CD4-positive, alpha-beta T cell (primary cell): ENCODE measurements at regions not wholly inside any gene's neighbourhood (a gene's known extent, or its start where the extent isn't known, plus 50 kb on each side); places are given as distances from the start of the nearest gene placed in this dataset.

ENCODE experiments used
- ATAC-seq: fragments of 200-7000 bp; cut with Tn5 transposase; one replicate; pipeline ENCODE4 v1.10.0; 2022; ENCODE audit warnings: mild to moderate bottlenecking; ENCODE audit not compliant: poor library complexity
- CTCF ChIA-PET: fragments of 350-600 bp; sonication (Branson Sonifier 250); formaldehyde crosslinking; loops from one replicate; lab custom pipeline; 2021; ENCODE audit warnings: antibody characterized with exemption, inconsistent platforms; lab: Charles Lee
- POLR2A ChIA-PET: fragments of 350-600 bp; sonication (Branson Sonifier 250); formaldehyde crosslinking; loops from one replicate; lab custom pipeline; 2021; ENCODE audit warnings: antibody characterized with exemption, inconsistent platforms; lab: Charles Lee
- DNase-seq, 14 experiments: peaks; one replicate each; pipeline ENCODE4 v3.0.0-alpha.2; 2013 to 2020; ENCODE audit warnings: mixed read lengths in 2 of 14
- H3K27ac ChIP-seq, 2 donors: one replicate each; pipeline versions ENCODE4 v1.5.1 to v1.7.0; 2013; ENCODE audit warnings: low read length in 2 of 2, low read depth in 1 of 2, mild to moderate bottlenecking in 1 of 2
- H3K27me3 ChIP-seq, 2 experiments: 1 replicate in 1 of 2; 2 replicates in 1 of 2; pipeline versions ENCODE4 v1.6.1 to v1.7.0; 2013; ENCODE audit warnings: low read length in 2 of 2, control low read depth in 1 of 2, mild to moderate bottlenecking in 1 of 2, moderate library complexity in 1 of 2; ENCODE audit not compliant: insufficient read depth in 2 of 2, control insufficient read depth in 1 of 2
- H3K36me3 ChIP-seq: one replicate; pipeline ENCODE4 v1.6.1; 2013; ENCODE audit warnings: low read length, control low read depth; ENCODE audit not compliant: insufficient read depth
- H3K4me1 ChIP-seq: one replicate; pipeline ENCODE4 v1.6.1; 2013; ENCODE audit warnings: low read length, control low read depth; ENCODE audit not compliant: insufficient read depth
- H3K4me3 ChIP-seq: one replicate; pipeline ENCODE4 v1.5.1; 2013; ENCODE audit warnings: mild to moderate bottlenecking, low read length, moderate library complexity
- H3K9me3 ChIP-seq, 2 experiments: 1 replicate in 1 of 2; 2 replicates in 1 of 2; pipeline versions ENCODE4 v1.6.1 to v1.7.0; 2013; ENCODE audit warnings: low read length in 2 of 2, mild to moderate bottlenecking in 2 of 2, control low read depth in 1 of 2, moderate library complexity in 1 of 2; ENCODE audit not compliant: control insufficient read depth in 1 of 2, insufficient read depth in 1 of 2
- H3K27ac Mint-ChIP-seq: one replicate; pipeline ENCODE4 v1.8.0; 2020; ENCODE audit warnings: mixed read lengths
- H3K27me3 Mint-ChIP-seq: one replicate; pipeline ENCODE4 v1.8.0; 2021; ENCODE audit warnings: mixed read lengths
- H3K36me3 Mint-ChIP-seq: one replicate; pipeline ENCODE4 v1.8.0; 2021; ENCODE audit warnings: low read depth, mixed read lengths
- H3K4me1 Mint-ChIP-seq: one replicate; pipeline ENCODE4 v1.8.0; 2021; ENCODE audit warnings: low read depth, mixed read lengths
- H3K4me3 Mint-ChIP-seq: one replicate; pipeline ENCODE4 v1.8.0; 2020; ENCODE audit warnings: mild to moderate bottlenecking, mixed read lengths
- H3K9me3 Mint-ChIP-seq: one replicate; pipeline ENCODE4 v1.8.0; 2020; ENCODE audit warnings: mixed read lengths
- intact Hi-C, 2 experiments: fragments of 100-400 bp; cut with DNase I in 1 of 2; cut with micrococcal nuclease in 1 of 2; formaldehyde crosslinking; loops; one replicate each; pipeline versions ENCODE4 v1.15.1 to v1.9.0; 2023 to 2025; cut with DNase I, micrococcal nuclease
- TF ChIP-seq, protein P1 (sequence below): fragments of 200-600 bp; IDR thresholded peaks from one replicate; pipeline ENCODE4 v1.8.0; 2022; ENCODE audit warnings: antibody characterized with exemption, mild to moderate bottlenecking

DNA sequence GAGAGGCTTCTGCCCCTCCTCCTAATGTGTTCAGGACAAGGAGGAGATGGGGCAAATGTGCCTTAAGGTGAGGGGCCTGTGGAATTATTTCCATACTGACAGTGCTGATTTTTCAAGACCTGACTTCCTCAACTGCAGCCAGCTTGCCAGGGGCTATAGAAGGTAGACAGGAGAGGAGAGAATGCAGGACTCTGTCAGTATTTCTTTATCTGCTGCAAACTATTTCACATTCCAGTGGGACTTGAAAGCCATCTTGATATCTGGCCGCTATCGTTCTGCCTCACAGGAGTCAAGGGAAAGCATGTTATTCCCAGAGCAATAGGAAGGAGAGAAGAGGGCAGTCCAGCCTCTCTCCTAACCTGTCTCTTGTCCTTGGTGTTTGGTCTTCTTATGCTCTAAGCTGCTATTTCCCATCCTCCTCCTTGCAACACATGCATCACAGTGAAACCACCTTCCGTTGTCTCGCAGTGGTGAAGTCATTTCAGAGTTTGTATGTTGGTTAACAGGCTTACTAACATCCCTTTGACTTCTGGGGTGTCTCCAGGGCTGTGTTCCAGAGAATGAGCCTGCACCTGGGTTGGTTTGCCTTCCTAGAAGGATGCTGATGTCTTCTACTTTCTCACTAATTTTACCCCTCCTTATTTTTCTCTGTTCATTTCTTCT, 95.1 kb upstream of the MRPS22 start:
- Histone ChIP-seq H3K4me1 (no peaks in the 10 kb centered on the region), H3K9me3 (peaks cover 0 to 4% of the 10 kb centered on the region in 2 experiments), H3K27ac (no peak overlapping the region), H3K27me3 (peaks cover 3 to 8% of the 10 kb centered on the region in 2 experiments), H3K36me3 (no peaks in the 10 kb centered on the region), H3K4me3 (no peak overlapping the region)
- DNase-seq: no peak
- Mint-ChIP-seq H3K9me3 (no peaks in the 10 kb centered on the region), H3K36me3 (no peaks in the 10 kb centered on the region), H3K4me3 (no peak overlapping the region), H3K27ac (no peak overlapping the region), H3K4me1 (no peaks in the 10 kb centered on the region), H3K27me3 (peaks cover 45% of the 10 kb centered on the region)
- intact Hi-C loops: no loop called here
- CTCF ChIA-PET: no interaction called here
- ATAC-seq: no peak
- POLR2A ChIA-PET: no interaction called here
- TF ChIP-seq, protein P1, sequence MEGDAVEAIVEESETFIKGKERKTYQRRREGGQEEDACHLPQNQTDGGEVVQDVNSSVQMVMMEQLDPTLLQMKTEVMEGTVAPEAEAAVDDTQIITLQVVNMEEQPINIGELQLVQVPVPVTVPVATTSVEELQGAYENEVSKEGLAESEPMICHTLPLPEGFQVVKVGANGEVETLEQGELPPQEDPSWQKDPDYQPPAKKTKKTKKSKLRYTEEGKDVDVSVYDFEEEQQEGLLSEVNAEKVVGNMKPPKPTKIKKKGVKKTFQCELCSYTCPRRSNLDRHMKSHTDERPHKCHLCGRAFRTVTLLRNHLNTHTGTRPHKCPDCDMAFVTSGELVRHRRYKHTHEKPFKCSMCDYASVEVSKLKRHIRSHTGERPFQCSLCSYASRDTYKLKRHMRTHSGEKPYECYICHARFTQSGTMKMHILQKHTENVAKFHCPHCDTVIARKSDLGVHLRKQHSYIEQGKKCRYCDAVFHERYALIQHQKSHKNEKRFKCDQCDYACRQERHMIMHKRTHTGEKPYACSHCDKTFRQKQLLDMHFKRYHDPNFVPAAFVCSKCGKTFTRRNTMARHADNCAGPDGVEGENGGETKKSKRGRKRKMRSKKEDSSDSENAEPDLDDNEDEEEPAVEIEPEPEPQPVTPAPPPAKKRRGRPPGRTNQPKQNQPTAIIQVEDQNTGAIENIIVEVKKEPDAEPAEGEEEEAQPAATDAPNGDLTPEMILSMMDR: no peak

DNA sequence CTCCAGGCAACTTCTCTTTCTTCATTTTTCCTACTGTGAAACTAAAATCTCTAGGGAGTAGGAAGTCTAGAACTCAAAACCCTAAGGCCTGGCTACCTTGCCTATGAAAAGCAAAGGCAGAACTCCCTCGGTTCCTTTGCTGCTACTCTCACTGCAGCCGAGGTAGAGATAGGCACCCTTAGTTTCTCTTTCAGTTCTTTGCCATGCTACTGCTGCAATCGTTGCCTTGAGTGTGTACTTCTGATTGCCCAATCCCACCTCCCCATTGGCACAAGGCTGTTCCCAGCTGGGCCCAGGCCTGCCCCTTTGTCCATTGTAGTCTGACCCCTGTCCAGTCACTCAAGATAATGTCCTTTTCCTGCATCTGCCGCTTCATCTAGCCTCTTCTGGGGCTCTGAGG, 92.3 kb upstream of the MRPS22 start:
- Histone ChIP-seq H3K36me3 (no peaks in the 10 kb centered on the region), H3K27me3 (peaks cover 3 to 8% of the 10 kb centered on the region in 2 experiments), H3K4me3 (no peak overlapping the region), H3K4me1 (no peaks in the 10 kb centered on the region), H3K9me3 (peaks cover 0 to 4% of the 10 kb centered on the region in 2 experiments), H3K27ac (no peak overlapping the region)
- ChIA-PET CTCF (no interaction called here), POLR2A (no interaction called here)
- ATAC-seq: no peak
- TF ChIP-seq, protein P1: no peak
- Mint-ChIP-seq H3K4me3 (no peak overlapping the region), H3K27me3 (peaks cover 46% of the 10 kb centered on the region), H3K4me1 (no peaks in the 10 kb centered on the region), H3K9me3 (no peaks in the 10 kb centered on the region), H3K36me3 (no peaks in the 10 kb centered on the region), H3K27ac (no peak overlapping the region)
- intact Hi-C loops: no loop called here
- DNase-seq: no peak

DNA sequence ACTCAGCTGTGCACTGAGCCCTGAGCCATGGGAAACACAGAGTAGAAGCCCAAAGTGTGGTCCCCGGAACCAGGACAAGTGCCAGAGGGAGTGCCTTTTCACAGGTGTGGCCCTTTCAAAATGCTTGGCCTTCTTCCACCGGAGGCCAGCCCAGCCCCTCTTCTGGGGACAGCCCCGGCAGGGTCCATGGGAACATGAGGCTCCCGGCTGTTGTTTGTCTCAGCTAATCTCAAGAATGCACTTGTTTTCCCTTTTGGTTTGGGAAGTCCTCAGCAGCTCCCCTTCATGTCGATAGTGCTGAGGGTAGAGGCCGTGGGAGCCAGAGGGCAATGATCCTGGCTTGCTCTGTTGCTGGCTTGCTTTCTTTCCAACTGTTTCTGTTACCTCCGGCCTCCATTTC, 91.1 kb upstream of the MRPS22 start:
- Mint-ChIP-seq H3K36me3 (no peaks in the 10 kb centered on the region), H3K9me3 (no peaks in the 10 kb centered on the region), H3K4me1 (no peaks in the 10 kb centered on the region), H3K27me3 (peaks cover 45% of the 10 kb centered on the region), H3K4me3 (no peak overlapping the region), H3K27ac (no peak overlapping the region)
- intact Hi-C loops: no loop called here
- H3K36me3 ChIP-seq: no peaks in the 10 kb centered on the region
- H3K9me3 ChIP-seq: peaks cover 0 to 4% of the 10 kb centered on the region in 2 experiments
- ChIA-PET CTCF (no interaction called here), POLR2A (no interaction called here)
- ATAC-seq: no peak
- no peak overlapping the region for H3K4me3 ChIP-seq
- peaks cover 3 to 10% of the 10 kb centered on the region in 2 experiments for H3K27me3 ChIP-seq
- TF ChIP-seq, protein P1: no peak
- H3K27ac ChIP-seq: no peak overlapping the region
- DNase-seq: no peak
- no peaks in the 10 kb centered on the region for H3K4me1 ChIP-seq
